ENCODE measurements at regions not wholly inside any gene's neighbourhood (a gene's known extent, or its start where the extent isn't known, plus 50 kb on each side); places are given as distances from the start of the nearest gene placed in this dataset.

GRCh38 chr11:114813189-114813718, 134.9 kb downstream of the NXPE2 start:
- Mint-ChIP-seq H3K9me3 (no peaks in the 10 kb centered on the region), H3K4me3 (no peak overlapping the region), H3K27me3 (ENCODE audit: low read depth) (no peaks in the 10 kb centered on the region), H3K27ac (no peak overlapping the region), H3K4me1 (peaks cover 11% of the 10 kb centered on the region; the same call in 1 of the 2 replicates), H3K36me3 (no peaks in the 10 kb centered on the region)
- POLR2A ChIA-PET = no interaction called here
- CTCF ChIA-PET = interaction anchor here (1.3 to 3.1 kb wide), 2 partner anchors 39 to 79 kb away, joined by 3 to 12 read pairs; no protein-coding TSS in a partner anchor
- DNase-seq (ENCODE audit: low spot score) (no peak), ATAC-seq (no peak)
- no peak for TF ChIP-seq HMGXB4 (CRISPR knock-in tag; IDR thresholded peaks at IDR 0.05)
- TF ChIP-seq NFE2L1 (CRISPR knock-in tag; IDR thresholded peaks at IDR 0.05) = no peak
- TF ChIP-seq NR3C1 (CRISPR knock-in tag; conservative IDR thresholded peaks at IDR 0.05; ENCODE audit: low read depth) = no peak
- TF ChIP-seq, protein P1, sequence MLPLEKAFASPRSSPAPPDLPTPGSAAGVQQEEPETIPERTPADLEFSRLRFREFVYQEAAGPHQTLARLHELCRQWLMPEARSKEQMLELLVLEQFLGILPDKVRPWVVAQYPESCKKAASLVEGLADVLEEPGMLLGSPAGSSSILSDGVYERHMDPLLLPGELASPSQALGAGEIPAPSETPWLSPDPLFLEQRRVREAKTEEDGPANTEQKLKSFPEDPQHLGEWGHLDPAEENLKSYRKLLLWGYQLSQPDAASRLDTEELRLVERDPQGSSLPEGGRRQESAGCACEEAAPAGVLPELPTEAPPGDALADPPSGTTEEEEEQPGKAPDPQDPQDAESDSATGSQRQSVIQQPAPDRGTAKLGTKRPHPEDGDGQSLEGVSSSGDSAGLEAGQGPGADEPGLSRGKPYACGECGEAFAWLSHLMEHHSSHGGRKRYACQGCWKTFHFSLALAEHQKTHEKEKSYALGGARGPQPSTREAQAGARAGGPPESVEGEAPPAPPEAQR (CRISPR knock-in tag; IDR thresholded peaks at IDR 0.05) = no peak
- no peak for TF ChIP-seq E2F1 (CRISPR knock-in tag; IDR thresholded peaks at IDR 0.05)
- TF ChIP-seq, protein P2, sequence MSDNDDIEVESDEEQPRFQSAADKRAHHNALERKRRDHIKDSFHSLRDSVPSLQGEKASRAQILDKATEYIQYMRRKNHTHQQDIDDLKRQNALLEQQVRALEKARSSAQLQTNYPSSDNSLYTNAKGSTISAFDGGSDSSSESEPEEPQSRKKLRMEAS (CRISPR knock-in tag; IDR thresholded peaks at IDR 0.05) = no peak
- no peak for TF ChIP-seq ZNF396 (CRISPR knock-in tag; IDR thresholded peaks at IDR 0.05; ENCODE audit: borderline replicate concordance)
- TF ChIP-seq RELA (CRISPR knock-in tag; IDR thresholded peaks at IDR 0.05; ENCODE audit: borderline replicate concordance) = no peak
- TF ChIP-seq GABPB1 (CRISPR knock-in tag; IDR thresholded peaks at IDR 0.05) = no peak
- no peak for TF ChIP-seq E2F4 (CRISPR knock-in tag; IDR thresholded peaks at IDR 0.05; ENCODE audit: borderline replicate concordance, low read depth)
- TF ChIP-seq, protein P3, sequence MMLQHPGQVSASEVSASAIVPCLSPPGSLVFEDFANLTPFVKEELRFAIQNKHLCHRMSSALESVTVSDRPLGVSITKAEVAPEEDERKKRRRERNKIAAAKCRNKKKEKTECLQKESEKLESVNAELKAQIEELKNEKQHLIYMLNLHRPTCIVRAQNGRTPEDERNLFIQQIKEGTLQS (CRISPR knock-in tag; conservative IDR thresholded peaks at IDR 0.05) = no peak
- no peak for TF ChIP-seq TEAD1 (CRISPR knock-in tag; IDR thresholded peaks at IDR 0.05)
- no peak for TF ChIP-seq CBFB (CRISPR knock-in tag; IDR thresholded peaks at IDR 0.05; ENCODE audit: low read depth)
- no peak for TF ChIP-seq ATF6 (CRISPR knock-in tag; IDR thresholded peaks at IDR 0.05)
- TF ChIP-seq OVOL2 (CRISPR knock-in tag; IDR thresholded peaks at IDR 0.05; ENCODE audit: borderline replicate concordance) = no peak
- TF ChIP-seq MXD4 (CRISPR knock-in tag; IDR thresholded peaks at IDR 0.05; ENCODE audit: borderline replicate concordance) = no peak
- no peak for TF ChIP-seq TP53 (CRISPR knock-in tag; IDR thresholded peaks at IDR 0.05)
- no peak for TF ChIP-seq ESRRA (CRISPR knock-in tag; IDR thresholded peaks at IDR 0.05; ENCODE audit: borderline replicate concordance)
- no peak for TF ChIP-seq ZBTB21 (CRISPR knock-in tag; IDR thresholded peaks at IDR 0.05; ENCODE audit: borderline replicate concordance)
- TF ChIP-seq SMAD3 (CRISPR knock-in tag; IDR thresholded peaks at IDR 0.05; ENCODE audit: borderline replicate concordance) = no peak

All from WTC11 (cell line).